HEK293 (cell line): ENCODE measurements at regions not wholly inside any gene's neighbourhood (a gene's known extent, or its start where the extent isn't known, plus 50 kb on each side); places are given as distances from the start of the nearest gene placed in this dataset.

Source experiments
- CTCF ChIA-PET: fragments of 350-600 bp; formaldehyde crosslinking; extraction: SDS; loops from one replicate; lab custom pipeline; 2021; ENCODE audit warnings: antibody characterized with exemption; lab: Yijun Ruan, JAX
- POLR2A ChIA-PET: fragments of 300-600 bp; formaldehyde crosslinking; extraction: SDS; loops from one replicate; lab custom pipeline; 2020; ENCODE audit warnings: antibody characterized with exemption, inconsistent platforms; lab: Yijun Ruan, JAX
- H3K27ac ChIP-seq: fragments of 200-500 bp; sonication (Bioruptor generic); 2 replicates; pipeline ENCODE4 v1.5.1; 2014; ENCODE audit warnings: low read depth, low read length, control low read depth, inconsistent platforms; ENCODE audit errors: extremely low read depth
- H3K36me3 ChIP-seq, 2 experiments: fragments of 200-500 bp in 1 of 2; sonication (Bioruptor generic) in 1 of 2; 1 replicate in 1 of 2; 2 replicates in 1 of 2; pipeline ENCODE4 v1.5.1; 2014 to 2017; ENCODE audit warnings: inconsistent platforms in 2 of 2, low read length in 2 of 2; ENCODE audit not compliant: control insufficient read depth in 2 of 2, insufficient read depth in 1 of 2
- H3K4me1 ChIP-seq: fragments of 200-500 bp; sonication (Bioruptor generic); 2 replicates; pipeline ENCODE4 v1.5.1; 2014; ENCODE audit warnings: mild to moderate bottlenecking, low read length, inconsistent platforms; ENCODE audit not compliant: control insufficient read depth, insufficient read depth
- H3K4me3 ChIP-seq: 2 replicates; pipeline ENCODE4 v1.5.1; 2011; ENCODE audit warnings: low read depth, mild to moderate bottlenecking, control low read depth, low read length, moderate library complexity
- H3K9me3 ChIP-seq: fragments of 200-500 bp; sonication (Bioruptor generic); 2 replicates; pipeline ENCODE4 v1.5.1; 2014; ENCODE audit warnings: low read depth, low read length, inconsistent platforms; ENCODE audit not compliant: control insufficient read depth, insufficient read depth
- BCL11A ChIP-seq: fragments of 450-650 bp; formaldehyde crosslinking; IDR thresholded peaks from 2 replicates; pipeline ENCODE4 v1.5.1; 2016; ENCODE audit warnings: low read depth, missing biosample characterization, missing genetic modification characterization
- GLIS1 ChIP-seq: fragments of 450-650 bp; formaldehyde crosslinking; IDR thresholded peaks from 2 replicates; pipeline ENCODE4 v1.5.1; 2016; ENCODE audit warnings: missing biosample characterization, missing genetic modification characterization
- HOXA7 ChIP-seq: sonication (generic); formaldehyde crosslinking; IDR thresholded peaks from 2 replicates; pipeline ENCODE4 v1.8.1; 2022; ENCODE audit warnings: missing genetic modification reagents, borderline replicate concordance
- KLF17 ChIP-seq: fragments of 450-650 bp; formaldehyde crosslinking; IDR thresholded peaks from 2 replicates; pipeline ENCODE4 v1.5.1; 2016; ENCODE audit warnings: missing biosample characterization, missing genetic modification characterization
- PRDM6 ChIP-seq: fragments of 450-650 bp; formaldehyde crosslinking; IDR thresholded peaks from 2 replicates; pipeline ENCODE4 v1.5.1; 2017; ENCODE audit warnings: missing biosample characterization, missing genetic modification characterization
- SCRT1 ChIP-seq: fragments of 450-650 bp; formaldehyde crosslinking; IDR thresholded peaks from 2 replicates; pipeline ENCODE4 v1.5.1; 2016; ENCODE audit warnings: missing biosample characterization, missing genetic modification characterization, borderline replicate concordance
- SCRT2 ChIP-seq: fragments of 450-650 bp; formaldehyde crosslinking; IDR thresholded peaks from 2 replicates; pipeline ENCODE4 v1.5.1; 2016; ENCODE audit warnings: missing biosample characterization, missing genetic modification characterization
- YY1 ChIP-seq: fragments of 450-650 bp; formaldehyde crosslinking; IDR thresholded peaks from 2 replicates; pipeline ENCODE4 v1.5.1; 2018; ENCODE audit warnings: missing biosample characterization, missing genetic modification characterization
- ZBTB1 ChIP-seq: fragments of 450-650 bp; formaldehyde crosslinking; IDR thresholded peaks from 2 replicates; pipeline ENCODE4 v1.5.1; 2016; ENCODE audit warnings: missing biosample characterization, missing genetic modification characterization
- ZBTB10 ChIP-seq: fragments of 450-650 bp; formaldehyde crosslinking; IDR thresholded peaks from 2 replicates; pipeline ENCODE4 v1.5.1; 2016; ENCODE audit warnings: missing biosample characterization, missing genetic modification characterization
- ZBTB21 ChIP-seq: fragments of 450-650 bp; formaldehyde crosslinking; IDR thresholded peaks from 2 replicates; pipeline ENCODE4 v1.5.1; 2017; ENCODE audit warnings: missing biosample characterization, missing genetic modification characterization
- ZBTB48 ChIP-seq: fragments of 450-650 bp; formaldehyde crosslinking; IDR thresholded peaks from 2 replicates; pipeline ENCODE4 v1.5.1; 2016; ENCODE audit warnings: missing biosample characterization, missing genetic modification characterization
- ZNF157 ChIP-seq: fragments of 450-650 bp; formaldehyde crosslinking; IDR thresholded peaks from 2 replicates; pipeline ENCODE4 v1.5.1; 2016; ENCODE audit warnings: missing biosample characterization, missing genetic modification characterization
- ZNF184 ChIP-seq: fragments of 450-650 bp; IDR thresholded peaks from 2 replicates; pipeline ENCODE4 v1.5.1; 2018; ENCODE audit warnings: missing biosample characterization, mild to moderate bottlenecking, missing genetic modification characterization
- ZNF221 ChIP-seq: fragments of 450-650 bp; formaldehyde crosslinking; IDR thresholded peaks from 2 replicates; pipeline ENCODE4 v1.5.1; 2017; ENCODE audit warnings: missing biosample characterization, missing genetic modification characterization, borderline replicate concordance
- ZNF274 ChIP-seq, 2 experiments: fragments of 200-500 bp in 1 of 2; fragments of 450-650 bp in 1 of 2; sonication (Bioruptor generic) in 1 of 2; formaldehyde crosslinking in 1 of 2; IDR thresholded peaks; 2 replicates each; pipeline versions ENCODE4 v1.5.1 to v1.6.1; 2014 to 2016; ENCODE audit warnings: borderline replicate concordance in 1 of 2, inconsistent platforms in 1 of 2, low read length in 1 of 2, missing biosample characterization in 1 of 2, missing genetic modification characterization in 1 of 2
- ZNF521 ChIP-seq: fragments of 450-650 bp; formaldehyde crosslinking; IDR thresholded peaks from 2 replicates; pipeline ENCODE4 v1.5.1; 2017; ENCODE audit warnings: missing biosample characterization, mild to moderate bottlenecking, missing genetic modification characterization
- ZNF548 ChIP-seq: fragments of 450-650 bp; formaldehyde crosslinking; IDR thresholded peaks from 2 replicates; pipeline ENCODE4 v1.5.1; 2016; ENCODE audit warnings: missing biosample characterization, missing genetic modification characterization
- ZNF571 ChIP-seq: fragments of 450-650 bp; formaldehyde crosslinking; IDR thresholded peaks from 2 replicates; pipeline ENCODE4 v1.5.0; 2017; ENCODE audit warnings: missing biosample characterization, missing genetic modification characterization
- ZNF596 ChIP-seq: fragments of 450-650 bp; IDR thresholded peaks from 2 replicates; pipeline ENCODE4 v1.5.0; 2018; ENCODE audit warnings: missing biosample characterization, mild to moderate bottlenecking, missing genetic modification characterization, moderate library complexity
- ZNF621 ChIP-seq: fragments of 450-650 bp; formaldehyde crosslinking; IDR thresholded peaks from 2 replicates; pipeline ENCODE4 v1.5.1; 2017; ENCODE audit warnings: missing biosample characterization, missing genetic modification characterization
- ZNF623 ChIP-seq: fragments of 450-650 bp; formaldehyde crosslinking; IDR thresholded peaks from 2 replicates; pipeline ENCODE4 v1.5.1; 2016; ENCODE audit warnings: missing biosample characterization, missing genetic modification characterization
- ZNF658 ChIP-seq: fragments of 450-650 bp; formaldehyde crosslinking; IDR thresholded peaks from 2 replicates; pipeline ENCODE4; 2016; ENCODE audit warnings: missing biosample characterization, missing genetic modification characterization
- ZSCAN4 ChIP-seq: fragments of 450-650 bp; formaldehyde crosslinking; IDR thresholded peaks from 2 replicates; pipeline ENCODE4 v1.5.1; 2017; ENCODE audit warnings: missing biosample characterization, missing genetic modification characterization

GRCh38 chr10:105800641-105801040 lies 1159.6 kb downstream of the SORCS3 start:
- no peaks in the 10 kb centered on the region for H3K36me3 ChIP-seq
- ChIA-PET CTCF (interaction anchor here (0.7 kb wide), 1 partner anchor 113 kb away, joined by 7 read pairs; no protein-coding TSS in a partner anchor), POLR2A (no interaction called here)
- H3K27ac ChIP-seq: no peak overlapping the region
- TF ChIP-seq ZNF571 (no peak), ZBTB1 (no peak), GLIS1 (no peak), ZNF521 (tag by site-specific recombination) (no peak), ZNF221 (tag by site-specific recombination) (no peak), PRDM6 (tag by site-specific recombination) (no peak), ZBTB48 (tag by site-specific recombination) (no peak), YY1 (tag by site-specific recombination) (no peak), ZNF623 (no peak), ZSCAN4 (no peak), ZBTB21 (no peak), ZNF274 (IDR thresholded peaks at IDR 0.05; ENCODE audit: low read length) (no peak), ZNF274 (tag by site-specific recombination; IDR thresholded peaks at IDR 0.05; ENCODE audit: borderline replicate concordance) (no peak), ZNF621 (tag by site-specific recombination) (no peak), SCRT1 (tag by site-specific recombination) (no peak)
- no peaks in the 10 kb centered on the region for H3K4me1 ChIP-seq
- no peaks in the 10 kb centered on the region for H3K9me3 ChIP-seq
- no peak overlapping the region for H3K4me3 ChIP-seq

- Histone ChIP-seq H3K9me3 (no peaks in the 10 kb centered on the region), H3K36me3 (no peaks in the 10 kb centered on the region), H3K27ac (no peak overlapping the region), H3K4me3 (no peak overlapping the region), H3K4me1 (no peaks in the 10 kb centered on the region)
- ChIA-PET CTCF (interaction anchor here (0.6 to 0.7 kb wide), 5 partner anchors 122 to 1150 kb away, joined by 3 read pairs; no protein-coding TSS in a partner anchor), POLR2A (no interaction called here)
- TF ChIP-seq HOXA7 (CRISPR knock-in tag) (no peak), ZNF184 (tag by site-specific recombination) (no peak), ZNF548 (tag by site-specific recombination) (no peak), BCL11A (tag by site-specific recombination) (no peak), ZNF658 (tag by site-specific recombination) (no peak), ZBTB10 (no peak), KLF17 (no peak), ZNF596 (no peak), ZBTB48 (tag by site-specific recombination) (no peak), SCRT2 (tag by site-specific recombination) (no peak), ZNF157 (tag by site-specific recombination) (no peak)
- TF ChIP-seq, all 188 proteins: peak for 0
Measured at GRCh38 chr10:105798328-105798889, 1157.3 kb downstream of the SORCS3 start.
